ENCODE measurements at regions not wholly inside any gene's neighbourhood (a gene's known extent, or its start where the extent isn't known, plus 50 kb on each side); places are given as distances from the start of the nearest gene placed in this dataset.
A peak's percentile ranks its signal among the peaks of the same experiment; 100 is the strongest.

- no peak for DNase-seq
These were observed 231.2 kb upstream of the TPRG1 start for GRCh38 chr3:188940573-188940932.

GRCh38 chr3:188941103-188941502, 230.7 kb upstream of the TPRG1 start:
- DNase-seq = no peak

GRCh38 chr3:188942191-188942590, 229.6 kb upstream of the TPRG1 start:
- no peak for DNase-seq

- DNase-seq = no peak
These were observed 228.2 kb upstream of the TPRG1 start for GRCh38 chr3:188943591-188943990.

- DNase-seq = no peak
These were observed 227.7 kb upstream of the TPRG1 start for GRCh38 chr3:188944108-188944507.

GRCh38 chr3:188946351-188947240, 225.2 kb upstream of the TPRG1 start:
- no peak for DNase-seq

GRCh38 chr3:188947401-188948280, 224.1 kb upstream of the TPRG1 start:
- peak; percentile 4 for DNase-seq

GRCh38 chr3:188948281-188948996, 223.3 kb upstream of the TPRG1 start:
- no peak for DNase-seq

- DNase-seq = no peak
These were observed 222.8 kb upstream of the TPRG1 start for GRCh38 chr3:188948997-188949389.

- DNase-seq = no peak
These were observed 222.3 kb upstream of the TPRG1 start for GRCh38 chr3:188949456-188949855.

- no peak for DNase-seq
These were observed 221.8 kb upstream of the TPRG1 start for GRCh38 chr3:188949996-188950395.

- DNase-seq = peak; percentile 41
These were observed 220.8 kb upstream of the TPRG1 start for GRCh38 chr3:188950832-188951489.

GRCh38 chr3:188951734-188952133, 220.0 kb upstream of the TPRG1 start:
- DNase-seq = no peak

- DNase-seq = peak; percentile 78
These were observed 217.1 kb upstream of the TPRG1 start for GRCh38 chr3:188954590-188955208.

GRCh38 chr3:188955919-188956318, 215.9 kb upstream of the TPRG1 start:
- no peak for DNase-seq

- no peak for DNase-seq
These were observed 214.8 kb upstream of the TPRG1 start for GRCh38 chr3:188956839-188957489.

GRCh38 chr3:188959013-188959412, 212.8 kb upstream of the TPRG1 start:
- no peak for DNase-seq

- peak; percentile 12 for DNase-seq
These were observed 209.2 kb upstream of the TPRG1 start for GRCh38 chr3:188962253-188963247.

GRCh38 chr3:188964957-188965356, 206.8 kb upstream of the TPRG1 start:
- no peak for DNase-seq

- DNase-seq = no peak
These were observed 199.5 kb upstream of the TPRG1 start for GRCh38 chr3:188972310-188972709.

All from activated naive CD4-positive, alpha-beta T cell treated with Interleukin-2 at 50 U/mL for 16 hours (primary cell).